ENCODE measurements at regions not wholly inside any gene's neighbourhood (a gene's known extent, or its start where the extent isn't known, plus 50 kb on each side); places are given as distances from the start of the nearest gene placed in this dataset.

DNA sequence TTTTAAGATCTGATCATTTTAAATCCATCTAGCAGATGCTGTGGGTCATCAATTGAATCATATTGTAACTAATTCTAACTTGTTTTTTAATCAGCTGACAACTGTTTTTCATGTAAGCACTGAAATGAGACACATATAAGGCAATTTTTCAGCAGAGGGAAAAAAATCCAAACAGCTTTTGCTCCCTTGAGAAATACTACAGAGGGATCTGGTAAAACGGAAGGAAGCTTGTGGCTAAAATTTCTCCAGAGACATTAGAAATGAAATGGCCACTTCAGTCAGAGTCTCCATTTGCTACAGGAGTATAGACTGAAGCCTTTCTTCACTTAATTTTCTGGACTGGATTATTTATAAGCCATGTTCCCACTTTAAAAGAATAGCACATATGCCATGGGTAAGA lies 385.9 kb downstream of the MAN2A1 start:
- Mint-ChIP-seq H3K4me3 (no peak overlapping the region), H3K27me3 (ENCODE audit: low read depth) (no peaks in the 10 kb centered on the region), H3K4me1 (no peaks in the 10 kb centered on the region), H3K9me3 (peaks cover 8 to 16% of the 10 kb centered on the region in 2 experiments; a peak in 4 of 5 replicates), H3K27ac (no peak overlapping the region), H3K36me3 (ENCODE audit: insufficient read depth in 1 of 3, low read depth in 3 of 3) (peaks cover 0 to 13% (median 0%) of the 10 kb centered on the region in 3 experiments; a peak in 4 of 7 replicates)
- Histone ChIP-seq H3T11ph (ENCODE audit: low read length) (no peak overlapping the region), H3K4me1 (ENCODE audit: insufficient read depth, low read length) (no peaks in the 10 kb centered on the region), H4K5ac (ENCODE audit: insufficient read length, low read depth, low read length) (no peak overlapping the region), H2BK120ac (ENCODE audit: low read depth, low read length, poor library complexity, severe bottlenecking) (no peak overlapping the region), H3K14ac (ENCODE audit: insufficient read depth, low read length) (no peak overlapping the region), H3K9ac (ENCODE audit: extremely low read depth, insufficient read length, low read length) (no peak overlapping the region), H3K4ac (ENCODE audit: low read depth, low read length) (no peak overlapping the region), H3K23ac (ENCODE audit: insufficient read length, low read depth, low read length) (no peak overlapping the region), H2AK5ac (ENCODE audit: insufficient read length, low read length) (no peak overlapping the region), H2BK12ac (ENCODE audit: insufficient read length, low read depth, low read length) (no peak overlapping the region), H3K27me3 (ENCODE audit: insufficient read depth, low read length) (no peaks in the 10 kb centered on the region), H3K4me2 (ENCODE audit: insufficient read depth, insufficient read length, low read length) (no peak overlapping the region), H4K20me1 (ENCODE audit: control insufficient read depth, insufficient read depth, insufficient read length) (no peaks in the 10 kb centered on the region), H3K9me3 (ENCODE audit: control insufficient read depth, low read depth, low read length) (no peaks in the 10 kb centered on the region), H2BK15ac (ENCODE audit: low read depth, low read length) (no peak overlapping the region), H3K18ac (ENCODE audit: insufficient read length, low read depth, low read length) (no peak overlapping the region), H3K79me2 (ENCODE audit: insufficient read depth, low read length) (no peaks in the 10 kb centered on the region), H2AFZ (ENCODE audit: low read length) (no peak overlapping the region), H2BK5ac (ENCODE audit: insufficient read length, low read length) (no peak overlapping the region), H4K8ac (replicated peaks; ENCODE audit: insufficient read length, low read depth, low read length) (no peak overlapping the region), H4K91ac (ENCODE audit: insufficient read length, low read depth, low read length) (no peak overlapping the region), H3K79me1 (ENCODE audit: insufficient read depth, low read depth, low read length, poor library complexity, severe bottlenecking) (no peaks in the 10 kb centered on the region), H2BK20ac (ENCODE audit: low read depth, low read length, poor library complexity, severe bottlenecking) (no peak overlapping the region), H3K23me2 (ENCODE audit: insufficient read length, low read depth, low read length, poor library complexity, severe bottlenecking) (no peaks in the 10 kb centered on the region), H3K56ac (ENCODE audit: insufficient read length, low read depth, low read length) (no peak overlapping the region), H3K27ac (ENCODE audit: insufficient read length, low read depth, low read length) (no peak overlapping the region)
- TF ChIP-seq, protein P1, sequence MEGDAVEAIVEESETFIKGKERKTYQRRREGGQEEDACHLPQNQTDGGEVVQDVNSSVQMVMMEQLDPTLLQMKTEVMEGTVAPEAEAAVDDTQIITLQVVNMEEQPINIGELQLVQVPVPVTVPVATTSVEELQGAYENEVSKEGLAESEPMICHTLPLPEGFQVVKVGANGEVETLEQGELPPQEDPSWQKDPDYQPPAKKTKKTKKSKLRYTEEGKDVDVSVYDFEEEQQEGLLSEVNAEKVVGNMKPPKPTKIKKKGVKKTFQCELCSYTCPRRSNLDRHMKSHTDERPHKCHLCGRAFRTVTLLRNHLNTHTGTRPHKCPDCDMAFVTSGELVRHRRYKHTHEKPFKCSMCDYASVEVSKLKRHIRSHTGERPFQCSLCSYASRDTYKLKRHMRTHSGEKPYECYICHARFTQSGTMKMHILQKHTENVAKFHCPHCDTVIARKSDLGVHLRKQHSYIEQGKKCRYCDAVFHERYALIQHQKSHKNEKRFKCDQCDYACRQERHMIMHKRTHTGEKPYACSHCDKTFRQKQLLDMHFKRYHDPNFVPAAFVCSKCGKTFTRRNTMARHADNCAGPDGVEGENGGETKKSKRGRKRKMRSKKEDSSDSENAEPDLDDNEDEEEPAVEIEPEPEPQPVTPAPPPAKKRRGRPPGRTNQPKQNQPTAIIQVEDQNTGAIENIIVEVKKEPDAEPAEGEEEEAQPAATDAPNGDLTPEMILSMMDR (conservative IDR thresholded peaks at IDR 0.05), result no peak
- WGBS (ENCODE audit: extremely low coverage, insufficient read length, low lambda C conversion rate), result no CpG with 5 or more reads among the region's 1 CpG
- no peak for DNase-seq

Measured in H9 (cell line).